Fibroblast of skin of right biceps (primary cell): ENCODE measurements at regions not wholly inside any gene's neighbourhood (a gene's known extent, or its start where the extent isn't known, plus 50 kb on each side); places are given as distances from the start of the nearest gene placed in this dataset.
"Not testable (repeated sequence)": the region's sequence is repeated elsewhere in the genome, so short reads cannot be mapped to it uniquely, and the experiment has no call there.

Experiments
- DNase-seq: peaks from one replicate; pipeline ENCODE4 v3.0.0-alpha.2; 2013

DNA sequence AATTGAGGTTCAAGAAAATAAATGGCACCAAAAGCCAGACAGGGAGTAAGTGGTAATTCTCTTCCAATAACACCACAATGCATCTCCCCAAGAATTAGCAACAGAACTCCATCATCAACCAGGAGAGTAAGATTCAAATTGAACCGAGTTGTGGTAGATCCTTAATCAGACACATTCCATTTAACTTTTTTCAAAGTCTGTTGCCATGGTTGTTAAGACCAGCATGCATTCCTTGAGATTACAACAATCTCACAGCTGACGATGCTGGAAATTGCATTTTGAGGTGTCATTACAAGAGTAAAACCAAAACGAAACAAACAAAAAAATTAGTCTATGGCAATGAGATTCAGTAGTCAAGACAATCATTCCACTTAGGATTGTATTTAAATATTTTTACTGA, 78.9 kb upstream of the ZNF462 start:
- peak; percentile 50 for DNase-seq

DNA sequence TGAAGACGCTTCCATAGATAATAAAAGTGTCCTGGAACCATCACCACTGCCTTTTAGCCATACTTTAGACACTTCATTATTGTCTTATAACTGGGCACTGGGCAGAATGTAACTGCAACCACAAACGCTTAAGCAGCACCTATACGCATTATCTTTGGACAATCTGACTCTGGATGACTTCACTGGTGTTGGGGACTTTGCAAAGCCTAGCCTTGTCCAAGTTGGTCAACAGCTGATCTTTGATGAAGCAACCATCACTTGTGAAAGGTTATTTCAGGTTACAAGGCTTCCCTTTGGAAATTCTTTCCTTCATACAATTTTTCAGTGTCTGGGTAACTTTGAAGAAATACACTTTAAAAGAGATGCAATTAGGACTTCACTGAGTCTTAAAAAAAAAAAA, 77.8 kb upstream of the ZNF462 start:
- DNase-seq = no peak

GRCh38 chr9:106788021-106788420, 74.9 kb upstream of the ZNF462 start:
- not testable (repeated sequence) for DNase-seq

DNA sequence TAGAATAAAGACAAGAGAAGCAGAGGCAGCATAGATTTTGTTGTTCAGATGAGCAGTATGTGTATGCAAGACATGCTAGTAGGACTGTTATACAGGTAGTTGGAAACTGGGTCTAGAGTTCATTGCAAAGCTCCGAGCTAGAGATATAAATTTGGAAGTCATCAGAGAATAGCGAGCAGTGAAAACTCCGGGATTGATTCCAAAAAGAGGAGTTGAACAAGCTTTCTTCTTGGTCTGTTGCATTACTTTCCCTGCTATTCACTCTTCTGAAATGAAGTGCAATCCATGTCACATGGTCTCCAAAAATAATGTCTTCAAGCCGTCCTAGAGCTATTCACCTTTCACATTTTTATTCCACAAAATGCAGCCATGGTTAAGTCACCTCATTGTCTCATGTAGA, 67.9 kb upstream of the ZNF462 start:
- peak; percentile 21 for DNase-seq

- peak; percentile 34 for DNase-seq
Observed at GRCh38 chr9:106796771-106797170, 66.2 kb upstream of the ZNF462 start.

DNA sequence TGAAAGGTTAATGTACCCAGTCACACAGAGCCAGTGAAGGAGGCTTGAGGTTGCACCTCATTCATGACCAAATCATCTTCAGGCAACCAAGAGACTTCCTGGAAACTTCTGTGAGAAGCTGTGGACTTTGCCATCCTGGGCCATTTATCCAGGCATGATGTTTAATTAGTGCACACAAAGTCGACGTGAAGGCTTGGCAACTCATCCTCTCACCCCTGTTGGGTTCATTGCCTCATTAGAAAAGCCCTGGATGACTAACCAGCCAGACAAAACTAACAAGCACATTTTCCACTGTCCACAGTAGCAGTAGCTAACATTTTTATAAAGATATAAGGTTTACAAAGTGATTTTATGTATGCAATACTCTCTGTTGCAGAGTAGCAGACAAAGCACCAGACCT, 65.7 kb upstream of the ZNF462 start:
- DNase-seq = peak; percentile 38

GRCh38 chr9:106798016-106798799, 64.8 kb upstream of the ZNF462 start:
- DNase-seq = no peak

DNA sequence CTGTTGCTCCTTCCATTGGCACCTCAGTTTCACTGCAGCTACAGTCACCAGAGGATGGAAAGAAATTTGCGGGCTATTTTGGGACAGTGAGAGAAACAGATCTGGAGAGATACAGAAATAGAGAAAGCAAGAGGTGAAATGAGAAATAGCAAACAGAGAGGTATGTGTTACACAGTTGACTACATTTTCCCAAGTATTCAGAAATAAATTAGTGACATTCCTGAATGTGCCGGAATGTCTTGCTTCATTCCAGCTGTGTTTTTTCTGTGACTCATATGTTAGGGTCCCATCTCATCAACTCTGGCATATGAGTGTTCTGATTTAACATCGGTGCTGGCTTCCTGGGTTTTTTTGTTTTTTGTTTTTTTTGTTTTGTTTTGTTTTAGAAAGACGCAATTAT, 63.8 kb upstream of the ZNF462 start:
- peak; percentile 94 for DNase-seq

DNA sequence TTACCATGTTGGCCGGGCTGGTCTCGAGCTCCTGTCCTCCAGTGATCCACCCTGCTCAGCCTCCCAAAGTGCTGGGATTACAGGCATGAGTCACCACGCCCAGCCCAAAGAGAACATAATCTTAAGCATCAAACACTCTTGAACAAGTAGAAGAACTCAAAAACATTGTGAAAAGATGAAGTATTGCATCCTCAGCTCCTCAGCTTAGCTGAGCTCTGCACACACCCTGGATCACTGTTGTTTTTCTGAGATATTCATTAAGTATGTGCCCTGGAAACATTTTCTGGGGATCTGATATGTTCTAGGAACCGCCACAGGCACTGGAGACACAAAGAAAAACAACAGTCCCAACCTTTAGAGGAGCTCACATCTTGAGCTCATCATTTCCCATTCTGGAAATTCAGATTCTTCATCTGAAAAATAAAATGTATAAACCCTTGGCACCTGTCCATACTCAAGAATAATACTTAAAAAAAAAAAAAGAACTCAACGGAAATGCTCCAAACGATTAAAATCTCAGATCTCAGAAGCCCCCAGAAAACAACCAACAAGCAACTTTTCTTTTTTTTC, 62.2 kb upstream of the ZNF462 start:
- DNase-seq = peak; percentile 25

DNA sequence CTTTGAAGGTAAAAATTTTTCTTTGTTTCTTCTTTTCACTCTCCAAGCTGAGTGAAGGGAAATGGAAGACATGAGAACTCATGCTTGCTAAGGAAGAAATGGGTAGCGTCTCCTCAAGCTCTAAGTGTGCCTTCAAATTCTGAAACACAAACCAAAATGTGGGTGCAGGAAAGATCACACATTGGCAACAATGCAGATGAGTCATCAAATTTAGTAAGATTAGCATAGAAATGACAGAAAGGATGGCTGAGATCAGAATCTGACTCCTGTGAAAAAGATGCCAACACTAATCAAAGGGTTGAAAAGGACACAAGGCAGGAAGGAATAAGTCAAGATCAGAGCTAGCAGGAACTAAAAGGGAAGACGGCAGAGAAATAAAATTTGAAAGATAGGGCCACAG, 61.1 kb upstream of the ZNF462 start:
- DNase-seq = no peak
